ENCODE measurements at regions not wholly inside any gene's neighbourhood (a gene's known extent, or its start where the extent isn't known, plus 50 kb on each side); places are given as distances from the start of the nearest gene placed in this dataset.
"Not testable (repeated sequence)": the region's sequence is repeated elsewhere in the genome, so short reads cannot be mapped to it uniquely, and the experiment has no call there.

GRCh38 chr6:157727629-157728182 is 95.3 kb upstream of the SNX9 start:
- no peak for DNase-seq

DNA sequence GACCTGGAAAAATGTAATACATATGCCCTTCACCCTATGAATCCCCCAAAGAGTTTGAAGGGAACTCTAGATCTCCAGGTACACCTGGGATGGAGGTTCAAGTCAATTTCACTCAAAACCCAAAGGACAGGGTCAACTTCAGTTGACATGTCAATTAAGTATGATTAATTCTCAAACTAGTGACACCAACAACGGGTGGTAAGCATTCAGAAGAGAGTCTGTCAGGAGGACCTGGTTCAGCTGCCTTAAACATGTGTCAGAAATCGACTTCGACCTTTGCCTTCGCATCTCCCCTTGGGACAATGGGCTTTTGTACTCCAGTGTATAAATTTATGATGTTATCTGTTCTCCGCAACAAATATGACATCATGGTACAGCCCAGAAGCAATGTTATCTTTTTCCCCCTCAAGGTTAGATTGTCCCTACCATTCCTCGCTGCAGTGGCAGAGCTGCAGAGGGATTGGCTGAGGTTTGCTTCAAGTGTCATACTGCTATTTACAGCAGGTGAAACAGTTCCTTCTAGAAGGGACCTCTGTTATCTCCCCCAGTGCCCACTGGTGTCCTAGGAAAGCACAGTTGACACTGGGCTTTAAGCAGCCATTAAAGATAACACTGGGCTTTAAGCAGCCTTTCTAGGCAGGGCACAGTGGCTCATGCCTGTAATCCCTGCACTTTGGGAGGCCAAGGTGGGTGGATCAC is 94.7 kb upstream of the SNX9 start:
- no peak for DNase-seq

- DNase-seq, result no peak
Measured at GRCh38 chr6:157731221-157731620, 91.8 kb upstream of the SNX9 start.

DNA sequence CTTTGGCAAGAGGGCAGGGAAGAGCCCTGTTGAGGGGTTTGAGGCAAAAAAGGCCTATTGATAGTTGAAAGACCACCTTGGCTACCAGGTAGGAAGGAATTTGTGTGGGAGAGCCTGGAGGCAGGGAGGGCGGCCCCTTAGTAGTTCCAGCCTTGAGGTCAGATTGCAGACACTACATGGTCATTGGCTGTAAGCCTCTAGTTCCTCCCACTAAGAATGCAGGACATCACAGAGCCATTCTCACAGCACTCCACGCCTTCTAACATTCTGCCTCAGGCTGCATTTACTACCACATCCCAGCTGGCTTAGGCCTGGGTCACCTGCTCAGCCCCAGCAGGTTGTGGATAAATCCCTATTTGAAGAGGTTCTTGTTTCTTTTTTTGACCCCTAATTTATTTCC is 91.0 kb upstream of the SNX9 start:
- no peak for DNase-seq

DNA sequence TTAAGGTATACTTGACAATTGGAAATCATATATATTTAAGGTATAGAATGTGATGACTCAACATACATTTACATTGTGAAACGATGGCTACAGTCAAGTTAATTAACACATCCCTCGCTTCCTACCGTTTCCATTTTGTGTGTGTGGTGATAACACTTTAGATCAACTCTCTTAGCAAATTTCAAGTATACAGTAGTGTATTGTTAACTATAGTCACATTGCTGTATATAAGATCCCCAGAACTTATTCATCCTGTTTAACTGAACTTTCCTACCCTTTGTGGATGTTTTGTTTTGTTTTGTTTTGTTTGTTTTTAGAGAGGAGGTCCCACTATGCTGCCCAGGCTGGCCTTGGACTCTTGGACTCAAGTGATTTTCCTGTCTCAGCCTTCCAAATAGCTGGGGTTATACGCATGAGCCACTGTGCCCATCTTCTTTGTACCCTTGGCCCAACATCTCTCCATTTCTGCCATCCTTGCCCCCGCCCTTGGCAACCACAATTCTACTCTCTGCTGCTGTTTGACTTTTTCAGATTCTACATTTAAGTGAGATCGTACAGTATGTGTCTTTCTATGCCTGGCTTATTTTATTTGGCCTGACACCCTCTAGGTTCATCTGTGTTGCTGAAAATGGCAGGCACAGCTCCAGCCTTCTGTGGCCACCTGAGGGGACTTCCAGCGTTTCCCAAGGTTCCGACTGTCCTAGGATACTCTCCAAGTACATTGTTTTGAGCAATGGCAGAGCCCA is 90.5 kb upstream of the SNX9 start:
- no peak for DNase-seq

- DNase-seq, result not testable (repeated sequence)
Measured at GRCh38 chr6:157736555-157736954, 86.5 kb upstream of the SNX9 start.

- no peak for DNase-seq
Measured at GRCh38 chr6:157741321-157741947, 81.6 kb upstream of the SNX9 start.

- no peak for DNase-seq
Measured at GRCh38 chr6:157741948-157742556, 81.0 kb upstream of the SNX9 start.

GRCh38 chr6:157744102-157744601 is 78.9 kb upstream of the SNX9 start:
- no peak for DNase-seq

- no peak for DNase-seq
Measured at GRCh38 chr6:157746897-157747296, 76.1 kb upstream of the SNX9 start.

DNA sequence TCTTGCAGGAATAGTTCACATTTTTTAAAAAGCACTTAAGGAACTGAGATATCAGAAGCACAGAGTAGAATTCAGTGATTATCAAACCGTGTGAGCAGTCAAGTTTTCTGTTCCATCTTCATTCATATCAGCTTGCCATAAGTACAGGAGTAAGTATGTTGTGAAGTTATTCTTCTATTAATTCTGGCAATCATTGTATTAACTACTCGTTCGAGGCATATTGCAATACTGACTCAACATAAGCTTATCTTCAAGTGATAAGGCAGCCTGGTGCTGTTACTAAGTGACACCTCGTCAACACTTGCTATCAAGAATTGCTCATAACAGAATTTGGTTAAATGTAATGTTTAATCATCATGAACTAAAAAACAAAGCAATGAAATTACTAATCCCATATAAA is 75.7 kb upstream of the SNX9 start:
- no peak for DNase-seq

- DNase-seq, result no peak
Measured at GRCh38 chr6:157748839-157749571, 74.0 kb upstream of the SNX9 start.

- not testable (repeated sequence) for DNase-seq
Measured at GRCh38 chr6:157750973-157751372, 72.1 kb upstream of the SNX9 start.

DNA sequence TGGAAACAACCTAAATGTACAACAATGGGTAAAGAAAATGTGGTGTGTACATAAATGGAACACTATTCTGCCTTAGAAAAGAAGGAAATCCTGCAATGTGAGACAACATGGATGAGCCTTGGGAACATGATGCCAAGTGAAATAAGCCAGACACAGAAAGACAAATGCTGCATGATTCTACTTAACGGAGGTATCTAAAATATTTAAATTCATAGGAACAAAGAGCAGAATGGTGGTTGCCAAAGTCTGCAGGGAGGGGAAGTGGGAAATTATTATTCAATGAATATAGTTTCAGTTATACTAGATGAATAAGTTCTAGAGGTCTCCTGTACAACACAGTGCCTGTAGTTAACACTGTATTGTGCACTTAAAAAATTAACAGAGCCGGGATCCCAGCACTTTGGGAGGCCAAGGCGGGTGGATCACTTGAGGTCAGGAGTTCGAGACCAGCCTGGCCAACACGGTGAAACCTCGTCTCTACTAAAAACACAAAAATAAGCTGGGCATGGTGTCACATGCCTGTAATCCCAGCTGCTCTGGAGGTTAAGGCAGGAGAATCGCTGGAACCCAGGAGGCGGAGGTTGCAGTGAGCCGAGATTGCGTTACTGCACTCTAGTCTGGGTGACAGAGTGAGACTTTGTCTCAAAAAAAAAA is 71.4 kb upstream of the SNX9 start:
- DNase-seq, result no peak

DNA sequence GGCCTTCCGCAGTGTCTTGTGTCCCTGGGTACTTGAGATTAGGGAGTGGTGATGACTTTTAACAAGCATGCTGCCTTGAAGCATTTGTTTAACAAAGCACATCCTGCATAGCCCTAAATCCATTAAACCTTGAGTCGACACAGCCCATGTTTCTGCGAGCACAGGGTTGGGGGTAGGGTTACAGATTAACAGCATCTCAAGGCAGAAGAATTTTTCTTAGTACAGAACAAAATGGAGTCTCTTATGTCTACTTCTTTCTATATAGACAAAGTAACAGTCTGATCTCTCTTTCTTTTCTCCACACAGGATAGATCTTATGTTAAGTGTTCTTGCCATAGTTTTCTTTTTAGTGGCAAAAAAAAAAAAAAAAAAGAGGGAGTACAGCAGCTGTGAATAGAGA is 70.2 kb upstream of the SNX9 start:
- DNase-seq, result not testable (repeated sequence)

- DNase-seq, result no peak
Measured at GRCh38 chr6:157753291-157753690, 69.8 kb upstream of the SNX9 start.

DNA sequence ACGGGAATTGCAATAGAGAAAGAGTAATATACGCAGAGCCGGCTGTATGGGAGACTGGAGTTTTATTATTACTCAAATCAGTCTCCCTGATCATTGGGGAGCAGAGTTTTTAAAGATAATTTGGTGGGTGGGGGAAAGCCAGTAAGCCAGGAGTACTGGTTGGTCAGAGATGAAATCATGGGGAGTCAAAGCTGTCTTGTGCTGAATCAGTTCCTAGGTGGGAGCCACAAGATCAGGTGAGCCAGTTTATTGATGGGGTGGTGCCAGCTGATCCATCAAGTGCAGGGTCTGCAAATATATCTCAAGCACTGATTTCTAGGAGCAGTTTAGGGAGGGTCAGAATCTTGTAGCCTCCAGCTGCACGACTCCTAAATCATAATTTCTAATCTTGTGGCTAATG is 69.2 kb upstream of the SNX9 start:
- not testable (repeated sequence) for DNase-seq

- no peak for DNase-seq
Measured at GRCh38 chr6:157754351-157754750, 68.7 kb upstream of the SNX9 start.

- peak; percentile 70 for DNase-seq
Measured at GRCh38 chr6:157755032-157755745, 67.9 kb upstream of the SNX9 start.

DNA sequence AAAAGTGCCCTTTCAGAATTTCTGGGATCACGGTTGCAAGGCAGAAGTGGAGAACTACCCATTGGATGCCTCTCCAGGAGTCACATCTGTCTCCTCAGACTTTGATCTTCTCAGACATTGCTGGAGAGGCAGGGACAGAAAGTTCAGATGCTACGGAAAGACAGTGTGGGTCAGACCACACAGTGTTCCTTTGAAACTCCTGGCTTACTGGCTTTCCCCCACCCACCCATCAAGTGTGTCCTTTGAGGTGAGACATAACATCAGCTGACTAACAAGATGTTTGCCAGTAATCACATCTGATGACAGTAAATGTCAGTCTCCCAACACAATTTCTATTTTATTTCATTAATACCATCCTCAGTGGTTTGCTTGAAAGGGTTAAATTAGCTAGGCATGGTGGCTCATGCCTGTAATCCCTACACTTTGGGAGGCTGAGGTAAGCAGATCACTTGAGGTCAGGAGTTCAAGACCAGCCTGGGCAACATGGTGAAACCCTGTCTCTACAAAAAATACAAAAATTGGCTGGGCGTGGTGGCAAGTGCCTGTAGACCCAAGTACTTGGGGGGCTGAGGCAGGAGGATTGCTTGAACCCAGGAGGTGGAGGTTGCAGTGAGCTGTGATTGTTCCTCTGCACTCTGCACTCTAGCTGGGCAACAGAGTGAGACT is 67.2 kb upstream of the SNX9 start:
- no peak for DNase-seq
